ENCODE measurements at regions not wholly inside any gene's neighbourhood (a gene's known extent, or its start where the extent isn't known, plus 50 kb on each side); places are given as distances from the start of the nearest gene placed in this dataset.
A peak's percentile ranks its signal among the peaks of the same experiment; 100 is the strongest.

- Histone ChIP-seq H3K4me2 (ENCODE audit: insufficient read depth in 1 of 2, low read depth in 2 of 2, low read length in 2 of 2) (no peak overlapping the region), H2BK120ac (replicated peaks; ENCODE audit: low read depth, low read length) (no peak overlapping the region), H3K27me3 (replicated peaks in 1 of 4; ENCODE audit: control insufficient read depth in 3 of 4, extremely low read depth in 1 of 4, insufficient read depth in 3 of 4, low read length in 3 of 4) (no peaks in the 10 kb centered on the region), H3K9ac (replicated peaks in 1 of 4; ENCODE audit: extremely low read depth in 1 of 4, low read depth in 3 of 4, low read length in 3 of 4) (no peak overlapping the region), H3K9me3 (ENCODE audit: insufficient read depth in 2 of 2, low read depth in 1 of 2, low read length in 1 of 2) (no peaks in the 10 kb centered on the region), H3K14ac (ENCODE audit: insufficient read length) (no peak overlapping the region), H3K4me1 (replicated peaks in 1 of 4; ENCODE audit: control insufficient read depth in 3 of 4, insufficient read depth in 4 of 4, low read length in 3 of 4) (peaks cover 0 to 4% (median under 1%) of the 10 kb centered on the region in 4 experiments; a peak in 2 of 7 replicates), H2BK12ac (ENCODE audit: low read depth, low read length) (0 out of 2 replicates have a peak overlapping the region, but pooled peaks have one; percentile 39), H4K20me1 (replicated peaks in 1 of 2; ENCODE audit: control insufficient read depth in 1 of 2, insufficient read depth in 2 of 2, low read length in 2 of 2) (no peaks in the 10 kb centered on the region), H3K79me1 (ENCODE audit: low read depth, low read length) (no peaks in the 10 kb centered on the region), H3K4ac (replicated peaks; ENCODE audit: insufficient read length, low read depth, low read length) (no peak overlapping the region), H4K8ac (ENCODE audit: extremely low read depth, insufficient read depth, low read length) (no peak overlapping the region), H3K36me3 (ENCODE audit: control insufficient read depth in 2 of 4, insufficient read depth in 4 of 4, low read length in 3 of 4) (no peaks in the 10 kb centered on the region), H3K79me2 (ENCODE audit: control insufficient read depth in 1 of 2, insufficient read depth in 2 of 2, low read length in 2 of 2) (no peaks in the 10 kb centered on the region), H4K5ac (ENCODE audit: insufficient read length, low read depth, low read length) (no peak overlapping the region), H3K4me3 (ENCODE audit: extremely low read depth in 1 of 4, insufficient read depth in 2 of 4, low read depth in 3 of 4, low read length in 4 of 4) (no peak overlapping the region), H2AK5ac (ENCODE audit: low read depth, low read length) (no peak overlapping the region), H2AFZ (ENCODE audit: low read length) (no peak overlapping the region), H3K27ac (ENCODE audit: low read depth, low read length) (no peak overlapping the region), H3K23ac (ENCODE audit: insufficient read length) (no peak overlapping the region), H3K23me2 (ENCODE audit: low read depth, low read length) (no peaks in the 10 kb centered on the region), H3K18ac (ENCODE audit: extremely low read depth, low read length) (no peak overlapping the region), H3K56ac (replicated peaks; ENCODE audit: insufficient read length, low read depth, low read length) (no peak overlapping the region), H4K91ac (replicated peaks; ENCODE audit: insufficient read length, low read length) (no peak overlapping the region), H2BK20ac (ENCODE audit: low read length) (no peak overlapping the region), H2BK5ac (ENCODE audit: low read depth, low read length) (no peak overlapping the region), H2BK15ac (ENCODE audit: low read length) (no peak overlapping the region)
- CTCF ChIA-PET (ENCODE audit: partially characterized antibody): interaction anchor here (0.7 to 1.6 kb wide), 5 partner anchors 11 to 867 kb away, joined by 3 to 4 read pairs (median 3); no protein-coding TSS in a partner anchor
- POLR2A ChIA-PET (ENCODE audit: partially characterized antibody): no interaction called here
- DNase-seq (ENCODE audit: low read depth in 1 of 2, low spot score in 2 of 2): no peak
- TF ChIP-seq KDM1A (IDR thresholded peaks at IDR 0.05; ENCODE audit: borderline replicate concordance, low read length) (peak; percentile 92), SP2 (IDR thresholded peaks at IDR 0.05; ENCODE audit: low read length) (no peak)
- no peak for FAIRE-seq
- 81% methylated on average over 8 of the region's 8 CpGs; no CpG with 5 or more reads in 1 of the 2 experiments for WGBS, 2 experiments (ENCODE audit: extremely low coverage in 1 of 2, insufficient coverage in 1 of 2, insufficient read length in 1 of 2, insufficient replicate concordance in 2 of 2, low coverage in 1 of 2, low lambda C conversion rate in 2 of 2, missing lambda C conversion rate in 1 of 2)
Observed at GRCh38 chr22:27533105-27533745, 268.3 kb downstream of the MN1 start.

Data from H1 (cell line).